RCC 7860 (cell line): ENCODE measurements at regions not wholly inside any gene's neighbourhood (a gene's known extent, or its start where the extent isn't known, plus 50 kb on each side); places are given as distances from the start of the nearest gene placed in this dataset.
"Not testable (repeated sequence)": the region's sequence is repeated elsewhere in the genome, so short reads cannot be mapped to it uniquely, and the experiment has no call there.

Source experiments
- DNase-seq: peaks from one replicate; pipeline ENCODE4 v3.0.0-alpha.2; 2015; ENCODE audit warnings: low spot score
- FAIRE-seq: peaks from 2 replicates; lab custom pipeline; 2012; peaks lifted over from hg19 to GRCh38; lab: Jason Lieb, UNC

DNA sequence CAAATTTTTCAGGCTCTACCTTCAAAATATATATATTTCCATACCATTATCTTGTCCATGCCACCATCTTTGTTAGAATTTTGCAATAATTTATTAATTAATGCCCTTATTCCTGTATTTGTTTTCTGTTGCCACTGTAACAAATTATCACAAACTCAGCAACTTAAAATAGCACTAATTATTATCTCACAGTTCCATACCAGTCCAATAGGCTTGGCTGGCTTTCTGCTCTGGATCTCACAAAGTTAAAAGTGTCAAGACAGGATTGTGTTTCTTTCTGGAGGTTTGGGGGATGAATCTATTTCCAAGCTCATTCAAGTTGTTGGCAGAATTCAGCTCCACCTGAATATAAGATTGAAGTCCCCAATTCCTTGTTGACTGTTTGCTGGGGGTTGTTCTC is 58.6 kb upstream of the SLC38A4 start:
- DNase-seq (no peak), FAIRE-seq (no peak)

DNA sequence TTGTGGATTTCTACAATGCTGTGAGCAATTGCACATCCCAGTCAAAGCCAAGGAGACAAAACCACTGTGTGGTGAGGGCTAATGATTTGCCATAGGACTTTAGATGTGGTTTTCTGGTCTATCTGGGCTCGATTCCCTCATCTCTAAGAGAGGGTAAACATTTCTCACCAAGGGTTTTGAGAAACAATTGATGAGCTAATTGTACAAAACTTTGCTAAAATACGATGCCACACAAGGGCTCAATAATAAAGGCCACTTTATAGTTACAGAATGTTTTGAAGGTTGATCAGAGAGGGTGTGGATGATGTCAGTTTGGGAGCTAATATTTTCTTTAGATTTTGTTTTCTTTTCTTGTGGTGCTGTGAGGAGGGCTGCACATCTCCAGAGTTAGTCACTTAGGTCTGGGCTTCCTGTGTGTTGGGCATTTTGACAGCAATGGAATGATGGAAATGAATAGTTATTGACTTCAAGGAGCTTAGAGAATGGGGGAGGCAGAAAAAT is 60.8 kb upstream of the SLC38A4 start:
- DNase-seq (peak; percentile 59), FAIRE-seq (peak; percentile 78)

DNA sequence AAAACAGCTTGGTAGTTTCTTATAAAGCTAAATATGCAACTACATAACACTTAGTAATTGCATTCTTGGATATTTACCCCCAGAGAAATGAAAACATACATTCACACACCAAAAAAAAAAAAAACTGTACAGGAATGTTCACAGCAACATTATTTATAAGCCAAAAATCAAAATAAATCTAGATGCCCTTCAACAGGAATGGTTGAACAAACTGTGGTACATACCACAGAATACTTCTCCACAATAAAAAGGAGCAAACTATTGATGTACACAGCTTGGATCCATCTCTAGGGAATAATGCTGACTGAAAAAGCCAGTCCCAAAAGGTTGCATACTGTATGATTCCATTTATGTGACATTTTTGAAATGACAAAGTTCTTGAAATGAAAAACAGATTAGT is 62.1 kb upstream of the SLC38A4 start:
- no peak for DNase-seq
- no peak for FAIRE-seq

DNA sequence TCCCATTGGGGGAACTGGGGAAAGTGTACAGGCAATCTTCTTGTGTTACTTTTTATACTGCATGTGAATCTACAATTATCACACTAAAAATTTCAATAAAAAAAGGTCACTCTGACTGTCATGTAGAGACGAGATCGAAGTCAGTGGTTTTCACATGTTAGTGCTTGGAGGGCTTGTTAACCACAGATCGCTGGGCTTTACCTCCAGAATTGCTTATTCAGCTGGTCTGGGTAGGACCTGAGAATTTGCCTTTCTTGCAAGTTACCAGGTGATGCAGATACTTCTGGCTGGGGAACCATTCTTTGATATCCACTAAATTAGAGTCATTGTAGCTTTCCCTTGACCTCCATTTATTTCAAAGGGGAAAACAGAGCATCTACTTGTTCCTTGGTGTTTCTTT is 62.8 kb upstream of the SLC38A4 start:
- DNase-seq (no peak), FAIRE-seq (no peak)

DNA sequence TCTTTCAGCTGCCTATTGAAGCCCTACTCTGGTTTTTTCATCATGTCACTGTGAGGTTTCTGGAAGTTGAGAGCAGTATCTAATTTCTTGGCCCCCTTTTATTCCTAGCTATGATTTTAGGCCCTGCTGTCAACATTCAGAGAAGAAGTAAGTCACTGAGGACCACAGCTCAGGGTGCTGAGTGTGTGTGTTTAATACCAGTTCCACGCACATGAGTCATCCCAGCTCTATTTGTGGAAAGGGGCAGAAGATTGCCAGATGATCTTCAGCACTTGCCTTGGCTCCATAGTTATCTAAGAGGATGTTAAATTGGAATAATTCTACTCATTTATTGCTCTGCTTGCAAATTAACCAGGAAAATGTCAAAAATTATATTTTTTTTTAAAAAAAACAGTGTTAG is 65.5 kb upstream of the SLC38A4 start:
- no peak for DNase-seq

DNA sequence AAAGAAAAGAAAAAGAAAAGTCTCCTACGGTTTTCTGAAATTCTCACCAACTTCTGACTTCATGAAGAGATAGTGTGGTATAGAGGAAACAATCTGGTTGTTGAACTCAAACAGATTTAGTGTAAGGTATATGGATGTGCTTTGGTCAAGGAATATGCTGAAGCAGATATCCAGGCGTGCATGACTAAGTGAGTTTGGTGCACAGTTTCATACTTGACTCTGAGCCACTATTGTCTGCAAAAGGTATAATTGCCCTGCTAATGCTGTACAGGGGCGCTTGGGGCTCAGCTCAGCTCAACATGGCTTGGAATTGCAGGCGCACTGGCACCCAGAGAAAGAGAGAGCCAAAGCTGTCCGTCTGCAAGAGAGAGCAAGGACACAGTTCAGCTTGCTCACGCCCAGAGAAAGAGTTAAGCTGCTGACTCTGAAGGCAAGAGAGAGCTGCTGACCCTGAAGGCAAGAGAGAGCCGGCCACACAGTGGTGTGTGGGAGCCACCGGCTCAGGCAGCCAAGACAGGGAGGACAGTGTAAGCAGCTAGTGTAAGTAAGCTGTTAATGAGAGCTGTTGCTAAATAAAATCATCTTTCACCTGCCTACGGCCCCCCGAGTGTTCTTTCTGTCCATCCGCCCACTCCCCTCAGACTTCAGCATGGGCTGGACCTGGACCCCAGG is 66.4 kb upstream of the SLC38A4 start:
- DNase-seq (no peak), FAIRE-seq (no peak)

More for the DNA sequence above, 65.5 kb upstream of the SLC38A4 start:
- no peak for FAIRE-seq

DNA sequence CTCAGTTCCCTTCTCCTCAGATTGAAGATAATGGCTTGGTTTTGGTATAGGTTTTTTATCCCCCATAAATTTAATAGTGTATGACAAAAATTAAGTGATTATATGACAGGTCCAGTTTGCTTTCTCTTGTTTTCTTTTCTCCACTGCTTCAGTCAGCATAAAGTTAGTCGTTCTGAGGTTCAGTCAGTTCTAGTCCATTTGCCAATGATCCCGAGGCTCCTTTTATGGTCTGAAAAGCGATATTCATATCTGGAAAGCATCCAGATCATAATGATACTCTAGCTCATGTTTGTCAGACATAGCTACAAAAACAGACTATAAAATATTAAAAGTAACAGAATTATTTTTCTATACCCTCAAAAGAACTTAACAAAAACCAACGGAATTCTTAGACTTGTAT is 67.1 kb upstream of the SLC38A4 start:
- DNase-seq (no peak), FAIRE-seq (no peak)

DNA sequence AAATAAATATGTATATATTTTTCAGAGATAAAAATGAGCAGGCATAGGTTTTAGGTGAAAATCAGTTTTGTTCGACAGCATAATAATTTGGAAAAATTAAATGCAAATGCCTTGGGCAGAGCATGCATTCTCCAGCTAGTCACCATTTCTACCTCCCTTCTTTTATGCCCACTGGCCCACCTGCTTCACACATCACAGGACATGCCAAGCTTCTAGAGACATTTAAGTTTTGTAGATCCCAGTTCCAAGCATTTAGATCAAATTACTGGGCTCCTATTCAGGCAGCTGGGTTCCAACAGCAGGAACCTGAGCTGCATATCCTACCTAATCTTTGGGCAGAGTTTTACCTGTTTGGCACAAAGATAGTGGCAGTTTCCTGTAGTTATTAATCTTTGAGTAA is 67.6 kb upstream of the SLC38A4 start:
- DNase-seq (no peak), FAIRE-seq (no peak)

DNA sequence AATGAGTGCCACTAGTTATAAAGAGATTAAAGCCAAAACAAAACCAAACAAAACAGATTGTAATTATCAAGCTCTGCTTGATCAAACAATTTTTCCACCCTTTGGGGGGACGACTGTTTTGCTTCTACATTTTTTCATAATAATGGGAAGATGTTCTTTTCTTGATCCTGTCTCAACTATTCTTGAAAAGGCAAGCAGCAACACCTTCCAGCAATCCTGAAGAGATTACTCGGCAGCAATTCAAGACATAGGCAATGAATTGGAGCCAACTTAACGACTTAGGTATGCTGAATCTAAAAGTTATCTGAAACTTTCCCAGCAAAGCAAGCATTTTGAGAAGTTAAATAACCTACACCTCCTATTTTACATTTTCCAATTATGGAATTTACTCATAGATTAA is 69.9 kb upstream of the SLC38A4 start:
- FAIRE-seq (no peak), DNase-seq (no peak)

DNA sequence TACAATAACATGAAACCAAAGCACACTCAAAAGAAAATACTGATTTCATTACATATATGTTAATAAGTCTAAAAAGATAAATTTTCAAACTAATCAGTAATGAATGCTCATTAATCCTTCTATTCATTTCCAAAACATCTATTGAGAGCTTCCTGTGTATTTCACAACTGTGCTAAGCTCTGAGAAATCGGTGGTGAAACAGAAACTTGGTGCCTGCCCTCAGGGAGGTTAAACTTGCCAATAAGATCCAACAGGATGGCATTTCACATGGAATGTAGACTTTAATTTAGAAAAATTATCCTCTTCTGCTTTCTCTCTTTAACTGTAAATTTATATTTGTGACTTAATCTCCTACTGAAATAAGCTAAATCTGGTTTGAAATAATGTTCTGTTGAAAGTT is 70.9 kb upstream of the SLC38A4 start:
- DNase-seq (no peak), FAIRE-seq (no peak)

DNA sequence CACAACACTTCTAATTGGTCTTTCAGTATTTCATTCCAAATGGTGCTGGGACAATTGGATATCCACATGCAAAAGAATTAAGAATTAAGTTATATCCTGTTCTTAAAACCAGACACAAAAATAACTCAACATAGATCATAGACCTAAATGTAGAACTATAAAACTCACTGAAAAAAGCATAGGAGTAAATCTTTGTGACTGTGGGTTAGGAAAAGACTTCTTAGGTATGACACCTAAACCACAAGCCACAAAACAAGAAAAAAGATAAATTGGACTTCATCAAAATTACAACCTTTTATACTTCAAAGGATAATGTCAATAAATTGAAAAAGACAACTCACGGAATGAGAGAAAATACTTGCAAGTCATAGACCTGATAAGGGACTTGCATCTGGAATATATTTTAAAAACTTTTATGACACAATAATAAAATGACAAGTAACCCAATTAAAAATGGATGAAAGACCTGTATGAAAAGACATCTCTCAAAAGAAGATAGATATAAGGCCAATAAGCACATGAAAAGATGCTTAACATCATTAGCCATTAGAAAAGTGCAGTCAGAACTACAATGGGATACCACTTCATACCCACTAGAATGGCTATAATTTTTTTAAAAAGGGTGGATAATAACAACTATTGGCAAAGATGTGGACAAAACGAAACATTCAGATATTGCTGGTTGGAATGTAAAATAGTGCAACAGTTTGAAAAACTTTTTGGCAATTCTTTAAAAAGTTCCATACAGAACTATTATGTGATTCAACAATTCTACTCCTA is 72.5 kb upstream of the SLC38A4 start:
- FAIRE-seq (no peak), DNase-seq (no peak)

DNA sequence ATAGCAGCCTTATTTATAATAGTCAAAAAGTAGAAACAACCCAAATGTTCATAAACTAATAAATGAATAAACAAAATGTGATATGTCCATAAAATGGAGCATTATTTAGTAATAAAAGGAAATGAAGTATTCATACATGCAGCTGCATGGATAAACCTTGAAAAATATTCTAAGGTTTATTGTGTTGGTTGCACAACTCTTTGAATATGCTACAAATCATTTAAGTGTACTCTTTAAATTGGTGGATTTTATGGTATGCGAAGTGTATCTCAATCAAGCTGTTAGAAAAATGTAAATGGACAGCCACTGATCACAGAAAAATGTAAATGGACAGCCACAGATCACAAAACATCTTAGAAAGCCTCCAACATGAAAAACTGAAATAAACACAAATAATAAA is 73.2 kb upstream of the SLC38A4 start:
- DNase-seq, result no peak
- no peak for FAIRE-seq

DNA sequence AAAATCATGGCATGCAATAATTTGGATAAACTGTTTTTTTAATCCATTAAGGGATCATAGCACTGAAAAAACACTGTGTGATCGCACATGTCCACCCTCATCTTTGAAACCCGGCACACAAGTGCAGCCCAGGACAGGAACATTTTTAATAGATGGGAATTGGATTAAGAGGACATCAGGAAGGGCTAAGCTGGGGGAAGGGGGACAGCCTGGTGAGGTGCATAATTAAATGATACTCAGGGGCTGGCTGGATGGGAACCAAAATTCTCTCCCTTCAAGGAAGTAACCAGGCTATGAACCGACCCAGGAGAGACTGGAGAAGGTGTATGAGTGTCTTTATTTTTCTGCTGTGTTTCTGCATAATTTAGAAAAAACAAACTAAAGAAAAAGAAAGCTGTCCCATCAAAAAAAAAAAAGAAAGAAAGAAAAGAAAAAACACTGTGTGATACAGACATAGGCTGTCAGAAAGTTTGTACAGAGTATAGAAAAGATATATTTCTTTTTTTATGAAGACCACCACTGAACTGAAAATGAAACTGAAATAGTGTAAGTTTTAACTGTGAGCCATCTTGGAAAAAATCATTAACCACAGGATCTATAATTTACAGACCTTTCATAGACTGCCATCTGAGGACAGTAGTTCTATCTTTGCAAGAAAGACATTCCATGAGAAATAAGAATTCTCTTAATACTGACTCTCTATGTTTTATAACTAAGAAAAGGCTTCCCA is 75.1 kb upstream of the SLC38A4 start:
- DNase-seq, result no peak
- peak; percentile 28 for FAIRE-seq

DNA sequence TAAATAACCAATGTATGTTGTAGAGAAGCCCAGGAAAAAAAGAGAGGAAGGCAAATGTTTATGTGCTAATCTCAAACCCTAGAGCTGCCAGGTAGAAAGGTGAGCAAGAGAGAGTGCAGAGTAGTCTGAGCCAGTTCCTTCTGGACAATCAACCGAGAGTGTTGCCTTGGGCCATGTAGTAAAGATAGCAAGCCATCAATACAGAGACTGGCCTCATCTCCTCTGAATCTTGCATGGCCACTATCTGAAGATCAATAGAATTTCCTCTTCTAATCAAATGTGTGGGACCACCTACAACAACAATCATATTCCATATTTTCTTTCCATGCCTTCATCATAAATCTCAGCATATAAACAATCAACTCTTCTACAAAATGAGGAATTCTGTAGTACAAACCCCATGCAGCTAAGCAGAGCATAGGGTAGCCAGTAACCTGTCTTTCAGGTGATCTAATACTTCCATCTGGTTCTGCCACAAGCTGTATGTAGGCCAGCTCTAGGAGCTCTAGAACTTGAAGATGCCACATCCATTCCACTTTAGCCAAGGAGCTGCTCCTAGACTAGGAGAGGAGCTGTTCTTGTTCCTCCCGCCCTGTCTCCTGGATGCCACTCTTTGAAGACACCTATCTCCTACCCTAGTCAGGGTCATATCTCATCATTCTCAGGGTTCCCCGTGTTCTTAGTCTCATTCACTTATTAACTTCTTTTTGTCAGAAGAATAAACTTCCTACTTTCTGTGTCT is 75.8 kb upstream of the SLC38A4 start:
- DNase-seq, result no peak
- FAIRE-seq, result no peak

DNA sequence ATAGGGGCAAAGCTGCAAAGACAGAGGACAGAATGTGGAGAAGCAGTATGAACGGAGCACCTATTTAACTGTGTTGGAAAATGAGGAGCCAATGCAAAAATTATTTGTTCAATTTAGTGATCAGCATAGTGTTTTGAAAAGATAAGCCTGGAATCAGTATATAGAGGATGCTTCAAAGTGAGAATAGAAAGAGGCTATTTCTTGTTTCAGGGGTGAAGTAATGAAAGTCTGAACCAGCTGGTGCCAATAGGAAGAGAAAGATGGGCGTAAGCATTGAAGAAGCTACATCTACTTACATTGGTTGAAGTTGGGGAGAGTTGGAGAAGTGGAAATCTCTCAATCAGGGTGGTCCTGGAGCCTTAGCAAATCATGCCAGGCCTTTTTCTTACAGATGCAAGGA is 77.3 kb upstream of the SLC38A4 start:
- no peak for DNase-seq
- no peak for FAIRE-seq

DNA sequence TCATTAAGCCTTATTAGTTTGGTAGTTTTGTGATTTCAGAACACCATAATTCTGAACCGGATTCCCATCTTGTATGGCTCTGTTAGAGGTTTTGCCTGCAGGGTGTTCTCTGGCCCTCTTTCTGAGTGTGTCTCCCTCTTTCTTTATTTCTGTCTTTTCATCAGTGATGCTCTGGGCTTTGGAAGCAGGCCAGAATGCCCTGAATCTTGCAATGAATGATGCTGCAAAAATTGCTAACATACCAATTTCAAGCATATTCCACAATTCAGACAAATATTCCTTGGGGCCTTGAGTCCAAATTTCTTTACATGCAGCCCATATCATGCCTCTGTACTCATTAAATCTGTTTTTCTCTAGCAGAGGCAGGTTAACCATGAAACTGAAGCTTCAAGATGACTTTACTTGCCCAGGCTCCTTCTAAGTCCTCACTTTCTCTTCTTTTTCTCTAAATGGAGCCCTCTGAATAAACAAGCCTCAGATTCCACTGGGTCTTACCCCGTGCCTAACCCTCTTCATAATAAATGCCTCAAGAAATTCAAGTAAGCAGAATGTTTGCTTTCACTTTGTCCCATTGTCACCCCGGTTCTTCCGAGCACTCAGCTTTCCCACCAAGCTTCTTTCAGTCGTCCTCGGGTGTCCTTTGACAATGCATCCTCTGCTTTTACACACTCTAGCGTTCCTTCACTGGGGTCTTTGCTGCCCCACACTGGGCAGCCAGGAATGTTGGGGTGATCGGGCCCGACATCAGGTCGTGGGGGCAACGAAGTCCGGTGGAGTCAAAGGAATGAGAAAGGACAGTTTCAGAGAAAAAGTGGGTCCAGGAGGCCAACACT is 78.8 kb upstream of the SLC38A4 start:
- FAIRE-seq, result no peak
- no peak for DNase-seq

DNA sequence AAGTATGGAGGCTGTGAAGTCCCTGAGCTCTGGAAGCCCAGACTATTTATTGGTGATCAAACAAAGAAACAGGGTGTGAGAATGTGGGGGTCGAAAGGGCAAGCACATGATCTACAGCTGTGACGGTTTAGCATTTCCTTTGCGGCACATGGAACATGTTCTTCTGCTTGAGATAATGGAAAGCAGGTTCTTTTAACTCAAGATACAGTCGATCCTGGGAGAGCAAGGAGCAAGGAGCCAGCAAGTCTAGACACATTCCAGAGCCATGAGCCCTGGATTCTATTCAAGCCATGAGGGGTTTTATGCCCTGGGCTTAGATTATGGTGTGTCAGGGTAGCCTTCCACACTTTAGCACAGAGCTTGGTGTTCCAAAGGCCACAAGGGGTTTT is 79.4 kb upstream of the SLC38A4 start:
- DNase-seq, FAIRE-seq: not testable (repeated sequence)

DNA sequence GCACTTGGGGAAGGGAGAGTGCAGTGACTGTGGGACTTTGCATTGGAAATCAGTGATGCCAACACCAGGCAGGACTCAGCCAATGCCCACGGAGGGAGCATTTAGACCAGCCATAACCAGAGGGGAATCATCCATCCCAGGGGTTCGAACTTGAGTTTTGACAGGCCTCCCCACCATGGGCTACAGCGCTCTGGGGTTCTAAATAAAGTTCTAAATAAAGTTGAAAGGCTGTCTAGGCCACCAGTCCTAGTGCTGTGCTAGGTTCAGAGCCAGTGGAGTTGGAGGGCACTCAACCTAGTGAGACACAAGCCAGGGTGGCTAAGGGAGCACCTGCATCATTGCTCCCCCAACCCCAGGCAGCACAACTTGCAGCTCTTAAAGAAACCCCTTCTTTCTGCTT is 82.0 kb upstream of the SLC38A4 start:
- DNase-seq, result no peak
- FAIRE-seq, result no peak

DNA sequence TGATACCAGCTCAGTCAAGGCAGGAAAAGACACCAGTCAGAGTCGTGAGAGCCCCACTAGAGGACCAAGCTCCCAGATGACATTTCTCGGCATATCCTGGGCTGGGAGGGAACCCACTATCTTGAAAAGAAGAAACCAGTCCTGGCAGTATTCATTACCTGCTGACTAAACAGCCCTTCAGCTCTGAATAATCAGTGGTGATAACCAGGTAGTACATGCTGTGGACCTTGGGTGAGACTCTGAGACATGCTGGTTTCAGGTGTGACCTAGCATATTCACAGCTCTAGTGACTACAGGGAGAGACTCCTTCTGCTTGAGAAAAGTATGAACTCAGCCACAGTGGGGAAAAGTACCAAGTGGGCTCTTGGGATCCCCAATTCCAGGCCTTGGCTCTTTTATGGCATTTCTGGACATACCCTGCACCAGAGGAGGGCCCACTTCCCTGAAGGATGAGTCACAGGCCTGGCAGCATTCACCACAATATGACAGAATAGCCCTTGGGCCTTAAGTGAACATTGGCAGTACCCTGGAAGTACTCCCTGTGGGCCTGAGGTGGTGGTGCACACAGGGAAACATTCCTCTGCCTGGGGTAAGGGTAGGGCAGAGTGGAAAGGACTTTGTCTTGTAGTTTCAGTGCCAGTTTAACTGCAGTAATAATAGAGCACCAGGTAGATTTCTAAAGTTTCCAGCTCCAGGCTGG is 82.6 kb upstream of the SLC38A4 start:
- DNase-seq (peak; percentile 17), FAIRE-seq (no peak)
